ENCODE measurements at regions not wholly inside any gene's neighbourhood (a gene's known extent, or its start where the extent isn't known, plus 50 kb on each side); places are given as distances from the start of the nearest gene placed in this dataset.

DNA sequence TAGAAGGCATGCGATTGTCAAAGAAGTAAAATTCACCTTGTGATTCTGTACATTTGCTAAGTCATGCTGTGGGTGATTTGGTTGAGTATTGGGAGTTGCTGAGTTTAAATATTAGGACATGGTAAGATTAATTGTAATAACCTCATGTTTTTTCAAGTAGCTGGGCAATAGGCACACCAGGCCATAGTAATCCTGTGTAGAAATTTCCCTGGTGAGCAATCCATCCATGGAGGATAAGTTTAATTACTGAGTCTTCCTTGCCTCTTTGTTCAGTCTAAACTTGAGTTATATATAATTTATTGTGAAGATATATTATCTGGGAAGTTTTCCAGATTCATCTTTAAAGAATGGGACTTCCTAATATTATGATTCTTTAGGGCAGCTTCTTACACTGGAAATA, 221.1 kb upstream of the NUDT12 start:
- no peak for TF ChIP-seq FOXP2 (optimal IDR thresholded peaks at IDR 0.05; ENCODE audit: borderline replicate concordance, extremely low read depth, extremely low read length, insufficient read depth)
- TF ChIP-seq SIN3A (IDR thresholded peaks at IDR 0.05; ENCODE audit: borderline replicate concordance, insufficient read depth, low read length): no peak
- no peak for TF ChIP-seq POLR2AphosphoS5 (IDR thresholded peaks at IDR 0.05; ENCODE audit: low read depth, low read length)
- TF ChIP-seq, protein P1, sequence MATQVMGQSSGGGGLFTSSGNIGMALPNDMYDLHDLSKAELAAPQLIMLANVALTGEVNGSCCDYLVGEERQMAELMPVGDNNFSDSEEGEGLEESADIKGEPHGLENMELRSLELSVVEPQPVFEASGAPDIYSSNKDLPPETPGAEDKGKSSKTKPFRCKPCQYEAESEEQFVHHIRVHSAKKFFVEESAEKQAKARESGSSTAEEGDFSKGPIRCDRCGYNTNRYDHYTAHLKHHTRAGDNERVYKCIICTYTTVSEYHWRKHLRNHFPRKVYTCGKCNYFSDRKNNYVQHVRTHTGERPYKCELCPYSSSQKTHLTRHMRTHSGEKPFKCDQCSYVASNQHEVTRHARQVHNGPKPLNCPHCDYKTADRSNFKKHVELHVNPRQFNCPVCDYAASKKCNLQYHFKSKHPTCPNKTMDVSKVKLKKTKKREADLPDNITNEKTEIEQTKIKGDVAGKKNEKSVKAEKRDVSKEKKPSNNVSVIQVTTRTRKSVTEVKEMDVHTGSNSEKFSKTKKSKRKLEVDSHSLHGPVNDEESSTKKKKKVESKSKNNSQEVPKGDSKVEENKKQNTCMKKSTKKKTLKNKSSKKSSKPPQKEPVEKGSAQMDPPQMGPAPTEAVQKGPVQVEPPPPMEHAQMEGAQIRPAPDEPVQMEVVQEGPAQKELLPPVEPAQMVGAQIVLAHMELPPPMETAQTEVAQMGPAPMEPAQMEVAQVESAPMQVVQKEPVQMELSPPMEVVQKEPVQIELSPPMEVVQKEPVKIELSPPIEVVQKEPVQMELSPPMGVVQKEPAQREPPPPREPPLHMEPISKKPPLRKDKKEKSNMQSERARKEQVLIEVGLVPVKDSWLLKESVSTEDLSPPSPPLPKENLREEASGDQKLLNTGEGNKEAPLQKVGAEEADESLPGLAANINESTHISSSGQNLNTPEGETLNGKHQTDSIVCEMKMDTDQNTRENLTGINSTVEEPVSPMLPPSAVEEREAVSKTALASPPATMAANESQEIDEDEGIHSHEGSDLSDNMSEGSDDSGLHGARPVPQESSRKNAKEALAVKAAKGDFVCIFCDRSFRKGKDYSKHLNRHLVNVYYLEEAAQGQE (IDR thresholded peaks at IDR 0.05; ENCODE audit: insufficient read depth in 1 of 2, low read depth in 2 of 2, low read length in 2 of 2): no peak
- TF ChIP-seq TAF1 (IDR thresholded peaks at IDR 0.05; ENCODE audit: borderline replicate concordance, insufficient read depth, low read length): no peak

DNA sequence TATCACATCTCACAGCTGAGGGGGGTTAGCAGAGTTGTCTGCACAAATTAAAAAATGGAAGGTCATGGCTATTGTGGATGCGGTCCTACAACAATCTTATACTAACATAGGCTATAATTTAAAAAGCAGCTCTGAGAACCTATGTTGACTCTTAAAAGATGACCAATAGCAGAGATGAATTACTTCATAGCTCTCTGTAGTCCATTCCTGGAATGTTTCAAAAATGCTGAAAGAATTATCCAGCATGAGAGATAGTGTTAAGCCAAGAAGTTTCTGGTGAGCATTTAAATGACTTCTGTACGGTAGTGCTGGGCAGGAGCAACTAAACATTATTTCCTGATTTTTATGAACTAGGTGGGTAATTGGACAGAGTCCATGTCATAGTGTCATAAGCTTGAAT, 218.2 kb upstream of the NUDT12 start:
- no peak for TF ChIP-seq SIN3A (IDR thresholded peaks at IDR 0.05; ENCODE audit: borderline replicate concordance, insufficient read depth, low read length)
- TF ChIP-seq TAF1 (IDR thresholded peaks at IDR 0.05; ENCODE audit: borderline replicate concordance, insufficient read depth, low read length): no peak
- TF ChIP-seq, protein P1 (IDR thresholded peaks at IDR 0.05; ENCODE audit: insufficient read depth in 1 of 2, low read depth in 2 of 2, low read length in 2 of 2): no peak
- TF ChIP-seq POLR2AphosphoS5 (IDR thresholded peaks at IDR 0.05; ENCODE audit: low read depth, low read length): no peak
- TF ChIP-seq FOXP2 (optimal IDR thresholded peaks at IDR 0.05; ENCODE audit: borderline replicate concordance, extremely low read depth, extremely low read length, insufficient read depth): no peak

- no peak for TF ChIP-seq TAF1 (IDR thresholded peaks at IDR 0.05; ENCODE audit: borderline replicate concordance, insufficient read depth, low read length)
- no peak for TF ChIP-seq FOXP2 (optimal IDR thresholded peaks at IDR 0.05; ENCODE audit: borderline replicate concordance, extremely low read depth, extremely low read length, insufficient read depth)
- no peak for TF ChIP-seq SIN3A (IDR thresholded peaks at IDR 0.05; ENCODE audit: borderline replicate concordance, insufficient read depth, low read length)
- TF ChIP-seq, protein P1 (IDR thresholded peaks at IDR 0.05; ENCODE audit: insufficient read depth in 1 of 2, low read depth in 2 of 2, low read length in 2 of 2): no peak
- TF ChIP-seq POLR2AphosphoS5 (IDR thresholded peaks at IDR 0.05; ENCODE audit: low read depth, low read length): no peak
Observed at GRCh38 chr5:103774721-103775120, 212.1 kb upstream of the NUDT12 start.

DNA sequence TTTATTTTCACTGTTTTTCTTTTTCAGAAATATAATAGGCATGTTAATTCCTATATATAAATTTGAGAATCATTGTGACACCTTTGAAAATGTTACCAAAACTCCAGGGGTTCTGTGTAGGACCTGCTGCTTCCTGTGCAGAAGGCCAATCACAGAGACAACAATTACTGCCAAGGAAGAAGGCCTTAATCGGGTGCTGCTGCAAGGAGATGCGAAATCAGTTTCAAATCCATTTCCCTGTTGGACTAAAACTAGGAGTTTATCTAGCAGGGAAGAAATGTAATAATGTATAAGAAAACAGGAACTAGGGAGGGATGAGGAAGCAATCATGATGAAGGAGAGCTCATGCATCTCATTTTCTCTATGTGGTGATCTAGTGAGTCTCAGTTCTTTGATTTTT, 209.7 kb upstream of the NUDT12 start:
- TF ChIP-seq POLR2AphosphoS5 (IDR thresholded peaks at IDR 0.05; ENCODE audit: low read depth, low read length): no peak
- TF ChIP-seq, protein P1 (IDR thresholded peaks at IDR 0.05; ENCODE audit: insufficient read depth in 1 of 2, low read depth in 2 of 2, low read length in 2 of 2): no peak

- no peak for TF ChIP-seq SIN3A (IDR thresholded peaks at IDR 0.05; ENCODE audit: borderline replicate concordance, insufficient read depth, low read length)
- no peak for TF ChIP-seq POLR2AphosphoS5 (IDR thresholded peaks at IDR 0.05; ENCODE audit: low read depth, low read length)
- no peak for TF ChIP-seq TAF1 (IDR thresholded peaks at IDR 0.05; ENCODE audit: borderline replicate concordance, insufficient read depth, low read length)
- TF ChIP-seq, protein P1 (IDR thresholded peaks at IDR 0.05; ENCODE audit: insufficient read depth in 1 of 2, low read depth in 2 of 2, low read length in 2 of 2): no peak
- no peak for TF ChIP-seq FOXP2 (optimal IDR thresholded peaks at IDR 0.05; ENCODE audit: borderline replicate concordance, extremely low read depth, extremely low read length, insufficient read depth)
Observed at GRCh38 chr5:103764403-103764802, 201.8 kb upstream of the NUDT12 start.

Data from PFSK-1 (cell line).